HL-60 (cell line): ENCODE measurements at regions not wholly inside any gene's neighbourhood (a gene's known extent, or its start where the extent isn't known, plus 50 kb on each side); places are given as distances from the start of the nearest gene placed in this dataset.

ENCODE experiments used
- DNase-seq, 2 experiments: peaks; one replicate each; pipeline ENCODE4 v3.0.0-alpha.2; 2010 to 2020; ENCODE audit warnings: low read depth in 1 of 2, low spot score in 1 of 2
- H3K27ac ChIP-seq: fragments of 250-450 bp; sonication (Bioruptor Pico); replicated peaks from 2 replicates; pipeline ENCODE4 v1.5.1; 2020; ENCODE audit warnings: mild to moderate bottlenecking, moderate library complexity
- H3K27me3 ChIP-seq: fragments of 250-450 bp; sonication (Bioruptor Pico); 2 replicates; pipeline ENCODE4 v1.5.1; 2021; ENCODE audit warnings: mild to moderate bottlenecking, moderate library complexity; ENCODE audit not compliant: insufficient read depth, poor library complexity, severe bottlenecking
- H3K4me3 ChIP-seq: replicated peaks from 2 replicates; pipeline ENCODE4 v1.5.1; 2011; ENCODE audit warnings: mild to moderate bottlenecking, control low read depth, low read length; ENCODE audit not compliant: insufficient read depth
- CTCF ChIP-seq: IDR thresholded peaks from one replicate; pipeline ENCODE4 v1.5.1; 2011; ENCODE audit warnings: low read length, control low read depth, inconsistent platforms; ENCODE audit not compliant: insufficient read depth
- GABPA ChIP-seq: IDR thresholded peaks from 2 replicates; pipeline ENCODE4 v1.6.1; 2012; ENCODE audit warnings: low read depth
- POLR2AphosphoS5 ChIP-seq: IDR thresholded peaks from 2 replicates; pipeline ENCODE4 v1.6.1; 2012; ENCODE audit warnings: low read depth
- REST ChIP-seq: IDR thresholded peaks from 2 replicates; pipeline ENCODE4 v1.6.1; 2012; ENCODE audit warnings: low read depth; ENCODE audit not compliant: insufficient replicate concordance
- SPI1 ChIP-seq: IDR thresholded peaks from 2 replicates; pipeline ENCODE4 v1.6.1; 2012; ENCODE audit warnings: low read depth, mild to moderate bottlenecking, borderline replicate concordance

GRCh38 chr2:75865702-75866101, 155.0 kb upstream of the GCFC2 start:
- no peaks in the 10 kb centered on the region for H3K27me3 ChIP-seq
- H3K27ac ChIP-seq, result no peak overlapping the region
- TF ChIP-seq CTCF, result no peak
- no peak for TF ChIP-seq REST
- no peak for TF ChIP-seq GABPA
- TF ChIP-seq SPI1, result no peak
- TF ChIP-seq POLR2AphosphoS5, result no peak
- DNase-seq, result no peak
- no peak overlapping the region for H3K4me3 ChIP-seq

- Histone ChIP-seq H3K4me3 (no peak overlapping the region), H3K27ac (no peak overlapping the region), H3K27me3 (no peaks in the 10 kb centered on the region)
- TF ChIP-seq POLR2AphosphoS5 (no peak), SPI1 (no peak), REST (no peak), CTCF (no peak), GABPA (no peak)
- DNase-seq, result no peak
Measured at GRCh38 chr2:75865083-75865482, 154.4 kb upstream of the GCFC2 start.

- Histone ChIP-seq H3K4me3 (no peak overlapping the region), H3K27ac (no peak overlapping the region), H3K27me3 (no peaks in the 10 kb centered on the region)
- no peak for DNase-seq
- TF ChIP-seq POLR2AphosphoS5, result no peak
- no peak for TF ChIP-seq CTCF
- TF ChIP-seq REST, result no peak
- TF ChIP-seq GABPA, result no peak
- no peak for TF ChIP-seq SPI1
Measured at GRCh38 chr2:75862547-75862946, 151.8 kb upstream of the GCFC2 start.
